GM23248 (cell line): ENCODE measurements at regions not wholly inside any gene's neighbourhood (a gene's known extent, or its start where the extent isn't known, plus 50 kb on each side); places are given as distances from the start of the nearest gene placed in this dataset.

Source experiments
- DNase-seq: peaks from one replicate; pipeline ENCODE4 v3.0.0-alpha.2; 2015
- H2AFZ ChIP-seq: fragments of 200-600 bp; sonication (generic); 2 replicates; pipeline ENCODE4 v1.6.1; 2016; ENCODE audit warnings: antibody characterized with exemption
- H3F3A ChIP-seq: fragments of 200-600 bp; sonication (generic); 2 replicates; pipeline ENCODE4 v1.6.1; 2016; ENCODE audit warnings: mild to moderate bottlenecking, antibody characterized with exemption, mixed run types; ENCODE audit not compliant: insufficient read depth
- H3K27ac ChIP-seq: fragments of 200-600 bp; sonication (generic); 2 replicates; pipeline ENCODE4 v1.5.1; 2016; ENCODE audit warnings: mild to moderate bottlenecking
- H3K27me3 ChIP-seq: fragments of 200-600 bp; sonication (generic); replicated peaks from 2 replicates; pipeline ENCODE4 v1.6.1; 2016; ENCODE audit warnings: mild to moderate bottlenecking; ENCODE audit not compliant: insufficient read depth
- H3K36me3 ChIP-seq: fragments of 200-600 bp; sonication (generic); 2 replicates; pipeline ENCODE4 v1.6.1; 2016; ENCODE audit warnings: low read depth, mild to moderate bottlenecking
- H3K4me1 ChIP-seq: fragments of 200-600 bp; sonication (generic); 2 replicates; pipeline ENCODE4 v1.6.1; 2016; ENCODE audit warnings: mild to moderate bottlenecking; ENCODE audit not compliant: insufficient read depth
- H3K4me2 ChIP-seq: fragments of 200-600 bp; sonication (generic); one replicate; pipeline ENCODE4 v1.6.1; 2016; ENCODE audit warnings: mild to moderate bottlenecking; ENCODE audit not compliant: unreplicated experiment
- H3K4me3 ChIP-seq: fragments of 200-600 bp; sonication (generic); 2 replicates; pipeline ENCODE4 v1.5.1; 2016; ENCODE audit warnings: mild to moderate bottlenecking
- H3K79me2 ChIP-seq: fragments of 200-600 bp; sonication (generic); 2 replicates; pipeline ENCODE4 v1.6.1; 2016; ENCODE audit warnings: mild to moderate bottlenecking; ENCODE audit not compliant: insufficient read depth
- H3K9ac ChIP-seq: fragments of 200-600 bp; sonication (generic); 2 replicates; pipeline ENCODE4 v1.6.1; 2016; ENCODE audit warnings: mild to moderate bottlenecking
- H3K9me2 ChIP-seq: fragments of 200-600 bp; sonication (generic); 2 replicates; pipeline ENCODE4 v1.6.1; 2016; ENCODE audit warnings: mixed run types, mild to moderate bottlenecking, moderate library complexity; ENCODE audit not compliant: insufficient read depth
- H3K9me3 ChIP-seq: fragments of 200-600 bp; sonication (generic); one replicate; pipeline ENCODE4 v1.6.1; 2017; ENCODE audit warnings: low read depth
- H4K20me1 ChIP-seq: fragments of 200-600 bp; sonication (generic); 2 replicates; pipeline ENCODE4 v1.6.0; 2016; ENCODE audit not compliant: insufficient read depth
- EZH2 ChIP-seq: fragments of 200-600 bp; sonication (generic); IDR thresholded peaks from 2 replicates; pipeline ENCODE4 v1.6.1; 2018; ENCODE audit warnings: antibody characterized with exemption, mild to moderate bottlenecking; ENCODE audit not compliant: insufficient read depth, poor library complexity, severe bottlenecking
- EZH2phosphoT487 ChIP-seq: fragments of 200-600 bp; sonication (generic); IDR thresholded peaks from 2 replicates; pipeline ENCODE4 v1.6.1; 2018; ENCODE audit warnings: antibody characterized with exemption, moderate library complexity, mild to moderate bottlenecking, low read depth; ENCODE audit not compliant: insufficient read depth
- WGBS, 2 experiments: methylation state at CpG; one replicate each; pipeline ENCODE4 v1.1.6; 2015 to 2017; ENCODE audit warnings: low lambda C conversion rate in 2 of 2, low coverage in 1 of 2; ENCODE audit errors: missing lambda C conversion rate in 2 of 2; 5-methylcytosine and 5-hydroxymethylcytosine counted together
- in situ Hi-C: fragments of 300-500 bp; cut with MboI; formaldehyde crosslinking; loops from 2 replicates; pipeline ENCODE4 v1.15.0; 2020

GRCh38 chr2:34627003-34627402, 1027.9 kb upstream of the FAM98A start:
- Histone ChIP-seq H3K4me3 (no peak overlapping the region), H3K36me3 (no peaks in the 10 kb centered on the region), H3F3A (no peaks in the 10 kb centered on the region), H2AFZ (no peak overlapping the region), H3K9me3 (peaks cover 3% of the 10 kb centered on the region), H3K9me2 (no peaks in the 10 kb centered on the region), H3K79me2 (no peaks in the 10 kb centered on the region), H4K20me1 (no peaks in the 10 kb centered on the region), H3K27ac (no peak overlapping the region), H3K4me1 (no peaks in the 10 kb centered on the region), H3K27me3 (no peaks in the 10 kb centered on the region), H3K4me2 (no peak overlapping the region), H3K9ac (no peak overlapping the region)
- 3 to 7% methylated on average over 3 of the region's 3 CpGs for WGBS, 2 experiments
- TF ChIP-seq EZH2phosphoT487 (no peak), EZH2 (no peak)
- DNase-seq = no peak
- in situ Hi-C loops = no loop called here

- H3K4me3 ChIP-seq = no peak overlapping the region
- 35 to 51% methylated on average over 4 of the region's 4 CpGs for WGBS, 2 experiments
Observed at GRCh38 chr2:34604164-34604563, 1005.1 kb upstream of the FAM98A start.

GRCh38 chr2:34602262-34602661, 1003.2 kb upstream of the FAM98A start:
- Histone ChIP-seq H3F3A (no peaks in the 10 kb centered on the region), H3K9me3 (peaks cover 3% of the 10 kb centered on the region), H3K4me1 (no peaks in the 10 kb centered on the region), H3K27ac (no peak overlapping the region), H3K4me2 (no peak overlapping the region), H3K27me3 (no peaks in the 10 kb centered on the region), H3K79me2 (no peaks in the 10 kb centered on the region), H2AFZ (no peak overlapping the region), H3K36me3 (no peaks in the 10 kb centered on the region), H3K4me3 (no peak overlapping the region), H3K9ac (no peak overlapping the region), H4K20me1 (no peaks in the 10 kb centered on the region), H3K9me2 (no peaks in the 10 kb centered on the region)
- DNase-seq = no peak
- in situ Hi-C loops = no loop called here
- 2 to 6% methylated on average over 3 of the region's 3 CpGs for WGBS, 2 experiments
- TF ChIP-seq EZH2phosphoT487 = no peak
- no peak for TF ChIP-seq EZH2

More at GRCh38 chr2:34604164-34604563, 1005.1 kb upstream of the FAM98A start:
- Histone ChIP-seq H3K9ac (no peak overlapping the region), H3K27me3 (no peaks in the 10 kb centered on the region), H2AFZ (no peak overlapping the region), H4K20me1 (no peaks in the 10 kb centered on the region), H3K4me1 (no peaks in the 10 kb centered on the region), H3K36me3 (no peaks in the 10 kb centered on the region), H3K27ac (no peak overlapping the region), H3K9me2 (no peaks in the 10 kb centered on the region), H3K79me2 (no peaks in the 10 kb centered on the region), H3K9me3 (no peaks in the 10 kb centered on the region), H3F3A (no peaks in the 10 kb centered on the region), H3K4me2 (no peak overlapping the region)
- in situ Hi-C loops = no loop called here
- TF ChIP-seq EZH2phosphoT487 (no peak), EZH2 (no peak)
- no peak for DNase-seq

- DNase-seq = no peak
- in situ Hi-C loops = no loop called here
- TF ChIP-seq EZH2phosphoT487 (no peak), EZH2 (no peak)
Observed at GRCh38 chr2:34601561-34601960, 1002.5 kb upstream of the FAM98A start.

DNA sequence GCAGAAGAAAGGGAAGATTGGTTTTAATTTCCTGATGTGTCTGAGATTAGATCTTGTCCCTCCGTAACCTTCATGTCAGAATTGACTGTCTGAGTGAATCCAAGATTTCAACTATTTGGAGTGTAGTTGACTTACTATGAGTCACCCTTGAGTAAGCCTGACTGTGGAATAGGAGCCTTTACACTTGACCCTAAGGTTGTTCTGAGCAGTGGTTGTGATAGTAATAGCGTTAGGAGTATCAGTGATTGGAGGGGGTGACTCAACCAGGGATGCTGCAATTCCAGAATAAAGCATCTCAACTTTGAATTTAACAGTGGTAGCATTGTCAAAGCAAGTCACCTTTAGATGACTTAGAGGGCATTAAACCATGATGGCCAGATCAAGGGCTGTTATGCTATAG, 979.5 kb upstream of the FAM98A start:
- H3F3A ChIP-seq = no peaks in the 10 kb centered on the region
- H3K9me2 ChIP-seq = no peaks in the 10 kb centered on the region
- H2AFZ ChIP-seq = no peak overlapping the region
- no peaks in the 10 kb centered on the region for H3K4me1 ChIP-seq
- 38 to 56% methylated on average over 2 of the region's 2 CpGs for WGBS, 2 experiments
- no peak for DNase-seq
- no peak overlapping the region for H3K4me2 ChIP-seq
- H3K27ac ChIP-seq = no peak overlapping the region
- TF ChIP-seq EZH2phosphoT487 (no peak), EZH2 (no peak)
- H3K27me3 ChIP-seq = no peaks in the 10 kb centered on the region
- no peak overlapping the region for H3K9ac ChIP-seq
- no peak overlapping the region for H3K4me3 ChIP-seq
- no peaks in the 10 kb centered on the region for H3K36me3 ChIP-seq
- H4K20me1 ChIP-seq = no peaks in the 10 kb centered on the region
- no peaks in the 10 kb centered on the region for H3K9me3 ChIP-seq
- in situ Hi-C loops = no loop called here
- H3K79me2 ChIP-seq = no peaks in the 10 kb centered on the region

More at GRCh38 chr2:34601561-34601960, 1002.5 kb upstream of the FAM98A start:
- H3K9ac ChIP-seq = no peak overlapping the region
- H3K4me3 ChIP-seq = no peak overlapping the region
- 2 to 6% methylated on average over 2 of the region's 2 CpGs for WGBS, 2 experiments
- no peaks in the 10 kb centered on the region for H3K79me2 ChIP-seq
- no peaks in the 10 kb centered on the region for H4K20me1 ChIP-seq
- no peaks in the 10 kb centered on the region for H3K36me3 ChIP-seq
- no peaks in the 10 kb centered on the region for H3K9me2 ChIP-seq
- H3K4me2 ChIP-seq = no peak overlapping the region
- no peak overlapping the region for H2AFZ ChIP-seq
- peaks cover 3% of the 10 kb centered on the region for H3K9me3 ChIP-seq
- no peaks in the 10 kb centered on the region for H3K27me3 ChIP-seq
- no peaks in the 10 kb centered on the region for H3K4me1 ChIP-seq
- H3F3A ChIP-seq = no peaks in the 10 kb centered on the region
- no peak overlapping the region for H3K27ac ChIP-seq
